ENCODE measurements at regions not wholly inside any gene's neighbourhood (a gene's known extent, or its start where the extent isn't known, plus 50 kb on each side); places are given as distances from the start of the nearest gene placed in this dataset.

DNA sequence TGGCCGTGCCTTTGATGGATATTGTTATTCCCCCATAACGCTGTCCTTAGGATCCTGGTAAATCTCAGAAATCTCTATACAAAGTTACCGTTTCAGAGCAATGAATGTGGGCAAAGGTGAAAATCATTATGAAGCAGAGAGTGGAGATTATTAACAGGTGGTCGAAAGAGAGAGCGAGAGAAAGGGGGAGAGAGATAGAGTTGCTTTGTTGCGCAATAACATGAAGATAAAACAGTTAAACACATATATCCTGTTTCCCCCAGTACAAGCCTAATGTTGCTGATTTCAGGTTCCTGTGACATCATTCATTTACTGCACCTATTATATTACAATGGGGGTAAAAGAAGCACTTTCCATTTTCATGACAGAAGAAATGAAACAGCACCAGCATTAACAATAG is 535.4 kb upstream of the RBFOX1 start:
- Histone ChIP-seq H4K20me1 (replicated peaks; ENCODE audit: control insufficient read depth, extremely low read depth, insufficient read depth, low read length) (no peaks in the 10 kb centered on the region), H3K27me3 (ENCODE audit: control insufficient read depth in 2 of 2, insufficient read depth in 2 of 2, low read length in 2 of 2) (no peaks in the 10 kb centered on the region), H3K27ac (ENCODE audit: insufficient read depth, low read depth, low read length) (no peak overlapping the region), H2AFZ (ENCODE audit: low read depth, low read length) (no peak overlapping the region), H3K9me3 (replicated peaks; ENCODE audit: control insufficient read depth, insufficient read depth, low read length) (no peaks in the 10 kb centered on the region), H3K36me3 (ENCODE audit: control insufficient read depth in 2 of 2, extremely low read depth in 1 of 2, insufficient read depth in 2 of 2, low read length in 2 of 2) (no peaks in the 10 kb centered on the region), H3K79me2 (ENCODE audit: control insufficient read depth, insufficient read depth, low read length) (no peaks in the 10 kb centered on the region), H3K9me1 (replicated peaks; ENCODE audit: control insufficient read depth, extremely low read depth, insufficient read depth, low read length) (no peaks in the 10 kb centered on the region), H3K4me3 (replicated peaks in 1 of 3; ENCODE audit: insufficient read depth in 1 of 3, low read depth in 1 of 3, low read length in 3 of 3) (no peak overlapping the region), H3K9ac (replicated peaks; ENCODE audit: extremely low read depth, insufficient read depth, low read length) (no peak overlapping the region), H3K4me1 (ENCODE audit: control insufficient read depth, extremely low read depth, insufficient read depth, low read length) (no peaks in the 10 kb centered on the region), H3K4me2 (ENCODE audit: insufficient read depth, low read length) (no peak overlapping the region)
- TF ChIP-seq FOS (IDR thresholded peaks at IDR 0.05; ENCODE audit: borderline replicate concordance, insufficient read depth, low read length), result no peak
- POLR2A ChIA-PET, result no interaction called here
- CTCF ChIA-PET, result no interaction called here
- dilution Hi-C loops (cut with MboI; ENCODE audit: extremely low pct_ligation_motif_present, low sequenced_read_pairs) (no loop called here), intact Hi-C loops (cut with micrococcal nuclease) (no loop called here)
- BruUV-seq (replicated peaks), result no TSS peak
- no peak for DNase-seq (ENCODE audit: low read depth, low spot score)
- no peak for FAIRE-seq

DNA sequence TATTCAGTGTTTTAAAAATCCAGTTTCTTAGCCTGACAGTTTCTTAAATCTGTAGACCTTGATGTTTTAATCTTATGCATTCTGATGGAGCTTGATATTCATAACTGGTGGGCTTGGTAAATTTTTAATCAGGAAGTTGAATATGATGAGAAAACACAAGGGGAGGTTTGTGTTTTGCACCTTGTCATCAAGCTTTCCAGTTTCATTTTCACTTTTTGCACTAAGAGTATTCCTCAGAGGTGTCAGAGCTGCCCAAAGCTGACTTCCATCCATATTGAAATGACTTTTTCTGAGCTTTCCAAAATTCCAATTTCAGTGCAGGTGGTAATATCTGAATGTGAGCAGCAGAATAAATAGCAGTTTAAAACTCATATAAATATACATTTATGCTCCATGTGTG is 555.0 kb upstream of the RBFOX1 start:
- POLR2A ChIA-PET, result no interaction called here
- FAIRE-seq, result no peak
- dilution Hi-C loops (cut with MboI; ENCODE audit: extremely low pct_ligation_motif_present, low sequenced_read_pairs), result no loop called here
- Histone ChIP-seq H3K9me3 (replicated peaks; ENCODE audit: control insufficient read depth, insufficient read depth, low read length) (peaks cover 1% of the 10 kb centered on the region), H3K9me1 (replicated peaks; ENCODE audit: control insufficient read depth, extremely low read depth, insufficient read depth, low read length) (no peaks in the 10 kb centered on the region), H3K79me2 (ENCODE audit: control insufficient read depth, insufficient read depth, low read length) (no peaks in the 10 kb centered on the region), H3K4me1 (ENCODE audit: control insufficient read depth, extremely low read depth, insufficient read depth, low read length) (no peaks in the 10 kb centered on the region), H4K20me1 (replicated peaks; ENCODE audit: control insufficient read depth, extremely low read depth, insufficient read depth, low read length) (no peaks in the 10 kb centered on the region), H3K27me3 (ENCODE audit: control insufficient read depth in 2 of 2, insufficient read depth in 2 of 2, low read length in 2 of 2) (no peaks in the 10 kb centered on the region), H3K4me2 (ENCODE audit: insufficient read depth, low read length) (no peak overlapping the region), H3K9ac (replicated peaks; ENCODE audit: extremely low read depth, insufficient read depth, low read length) (no peak overlapping the region), H3K27ac (ENCODE audit: insufficient read depth, low read depth, low read length) (no peak overlapping the region), H3K4me3 (replicated peaks in 1 of 3; ENCODE audit: insufficient read depth in 1 of 3, low read depth in 1 of 3, low read length in 3 of 3) (no peak overlapping the region), H3K36me3 (ENCODE audit: control insufficient read depth in 2 of 2, extremely low read depth in 1 of 2, insufficient read depth in 2 of 2, low read length in 2 of 2) (no peaks in the 10 kb centered on the region), H2AFZ (ENCODE audit: low read depth, low read length) (no peak overlapping the region)
- CTCF ChIA-PET, result no interaction called here
- DNase-seq (ENCODE audit: low read depth, low spot score), result no peak
- intact Hi-C loops (cut with micrococcal nuclease), result no loop called here
- TF ChIP-seq, protein P1, sequence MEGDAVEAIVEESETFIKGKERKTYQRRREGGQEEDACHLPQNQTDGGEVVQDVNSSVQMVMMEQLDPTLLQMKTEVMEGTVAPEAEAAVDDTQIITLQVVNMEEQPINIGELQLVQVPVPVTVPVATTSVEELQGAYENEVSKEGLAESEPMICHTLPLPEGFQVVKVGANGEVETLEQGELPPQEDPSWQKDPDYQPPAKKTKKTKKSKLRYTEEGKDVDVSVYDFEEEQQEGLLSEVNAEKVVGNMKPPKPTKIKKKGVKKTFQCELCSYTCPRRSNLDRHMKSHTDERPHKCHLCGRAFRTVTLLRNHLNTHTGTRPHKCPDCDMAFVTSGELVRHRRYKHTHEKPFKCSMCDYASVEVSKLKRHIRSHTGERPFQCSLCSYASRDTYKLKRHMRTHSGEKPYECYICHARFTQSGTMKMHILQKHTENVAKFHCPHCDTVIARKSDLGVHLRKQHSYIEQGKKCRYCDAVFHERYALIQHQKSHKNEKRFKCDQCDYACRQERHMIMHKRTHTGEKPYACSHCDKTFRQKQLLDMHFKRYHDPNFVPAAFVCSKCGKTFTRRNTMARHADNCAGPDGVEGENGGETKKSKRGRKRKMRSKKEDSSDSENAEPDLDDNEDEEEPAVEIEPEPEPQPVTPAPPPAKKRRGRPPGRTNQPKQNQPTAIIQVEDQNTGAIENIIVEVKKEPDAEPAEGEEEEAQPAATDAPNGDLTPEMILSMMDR (IDR thresholded peaks at IDR 0.05; ENCODE audit: extremely low read depth in 1 of 2, insufficient read depth in 1 of 2, low read depth in 1 of 2, low read length in 2 of 2), result no peak
- TF ChIP-seq MYC (IDR thresholded peaks at IDR 0.05; ENCODE audit: low read depth, low read length), result no peak
- no peak for TF ChIP-seq EZH2 (IDR thresholded peaks at IDR 0.05; ENCODE audit: borderline replicate concordance, low read depth, low read length, severe bottlenecking)
- TF ChIP-seq POLR2AphosphoS5 (IDR thresholded peaks at IDR 0.05; ENCODE audit: insufficient read depth, low read depth, low read length), result no peak
- TF ChIP-seq POLR2A (IDR thresholded peaks at IDR 0.05; ENCODE audit: low read depth, low read length), result no peak
- no peak for TF ChIP-seq FOS (IDR thresholded peaks at IDR 0.05; ENCODE audit: borderline replicate concordance, insufficient read depth, low read length)
- TF ChIP-seq GATA2 (IDR thresholded peaks at IDR 0.05; ENCODE audit: insufficient read depth, insufficient read length, low read depth, low read length), result no peak
- no peak for TF ChIP-seq JUN (IDR thresholded peaks at IDR 0.05; ENCODE audit: borderline replicate concordance, insufficient read depth, insufficient read length, low read depth)
- TF ChIP-seq, protein P2, sequence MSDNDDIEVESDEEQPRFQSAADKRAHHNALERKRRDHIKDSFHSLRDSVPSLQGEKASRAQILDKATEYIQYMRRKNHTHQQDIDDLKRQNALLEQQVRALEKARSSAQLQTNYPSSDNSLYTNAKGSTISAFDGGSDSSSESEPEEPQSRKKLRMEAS (IDR thresholded peaks at IDR 0.05; ENCODE audit: insufficient read depth, insufficient read length), result no peak
- no TSS peak for BruUV-seq (replicated peaks)
